HFFc6 (cell line): ENCODE measurements at regions not wholly inside any gene's neighbourhood (a gene's known extent, or its start where the extent isn't known, plus 50 kb on each side); places are given as distances from the start of the nearest gene placed in this dataset.

Source experiments
- DNase-seq: peaks from one replicate; pipeline ENCODE4 v3.0.0-alpha.2; 2018
- H3K27ac Mint-ChIP-seq: 2 replicates; pipeline ENCODE4 v1.8.0; 2020; ENCODE audit warnings: mild to moderate bottlenecking, mixed read lengths
- H3K27me3 Mint-ChIP-seq: 2 replicates; pipeline ENCODE4 v1.8.0; 2021; ENCODE audit warnings: mild to moderate bottlenecking, moderate library complexity, mixed read lengths; ENCODE audit not compliant: insufficient read depth
- H3K36me3 Mint-ChIP-seq: 2 replicates; pipeline ENCODE4 v1.8.0; 2021; ENCODE audit warnings: low read depth, mixed read lengths
- H3K4me1 Mint-ChIP-seq: 2 replicates; pipeline ENCODE4 v1.8.0; 2020; ENCODE audit warnings: low read depth, mixed read lengths
- H3K4me3 Mint-ChIP-seq: 2 replicates; pipeline ENCODE4 v1.8.0; 2020; ENCODE audit warnings: mild to moderate bottlenecking, moderate library complexity, mixed read lengths
- H3K9me3 Mint-ChIP-seq: 2 replicates; pipeline ENCODE4 v1.8.0; 2020; ENCODE audit warnings: mild to moderate bottlenecking, mixed read lengths
- TF ChIP-seq, protein P1 (sequence below): fragments of 200-600 bp; sonication (generic); IDR thresholded peaks from 2 replicates; pipeline ENCODE4 v1.5.0; 2021; ENCODE audit warnings: antibody characterized with exemption, mild to moderate bottlenecking

DNA sequence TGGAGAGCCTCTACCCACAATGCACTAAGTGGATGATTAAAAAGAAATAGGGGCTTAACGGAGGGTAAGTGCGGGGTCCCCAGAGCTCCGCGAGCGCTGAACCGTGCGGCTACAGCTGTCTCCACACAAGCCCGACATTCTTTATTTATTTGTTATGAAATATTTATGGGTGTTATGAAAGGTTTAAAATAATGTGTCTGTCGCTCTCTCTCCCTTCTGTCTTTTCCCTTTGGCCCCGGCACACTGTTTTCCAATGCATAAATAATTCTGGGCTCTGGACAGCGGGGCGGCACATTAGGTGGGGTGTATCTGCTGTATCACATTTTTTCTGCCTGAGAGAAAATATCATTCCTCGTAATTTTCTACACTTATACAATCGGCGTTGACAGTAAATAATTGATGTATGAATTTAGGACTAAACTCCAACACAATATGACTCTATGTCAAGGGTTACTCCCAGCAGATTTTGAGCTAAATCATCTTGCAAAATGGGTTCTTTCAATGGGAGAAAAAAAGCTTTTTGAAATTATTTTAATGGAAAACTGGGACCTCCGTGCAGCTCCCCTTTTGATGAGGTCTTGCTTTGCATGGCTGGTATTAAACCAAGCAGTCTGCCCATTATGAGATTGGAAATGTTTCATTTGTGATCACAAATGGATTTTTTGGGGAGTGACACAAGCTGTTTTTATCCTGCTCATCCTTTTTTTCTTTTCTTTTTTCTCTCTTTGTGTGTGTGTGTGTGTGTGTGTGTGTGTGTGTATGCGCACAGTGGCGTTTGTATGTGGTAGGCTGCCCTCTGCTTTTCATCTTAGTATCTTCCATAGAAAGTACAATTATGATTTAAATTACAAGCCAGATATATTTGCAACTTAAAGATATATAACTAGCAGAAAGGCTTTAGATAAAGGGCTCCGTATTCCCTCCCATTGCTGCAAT is 370.6 kb upstream of the IRX4 start:
- no peaks in the 10 kb centered on the region for H3K4me1 Mint-ChIP-seq
- no peaks in the 10 kb centered on the region for H3K27me3 Mint-ChIP-seq
- peaks cover 58% of the 10 kb centered on the region for H3K9me3 Mint-ChIP-seq
- H3K36me3 Mint-ChIP-seq: peaks cover 5% of the 10 kb centered on the region
- no peak overlapping the region for H3K27ac Mint-ChIP-seq
- no peak for DNase-seq
- H3K4me3 Mint-ChIP-seq: no peak overlapping the region
- TF ChIP-seq, protein P1, sequence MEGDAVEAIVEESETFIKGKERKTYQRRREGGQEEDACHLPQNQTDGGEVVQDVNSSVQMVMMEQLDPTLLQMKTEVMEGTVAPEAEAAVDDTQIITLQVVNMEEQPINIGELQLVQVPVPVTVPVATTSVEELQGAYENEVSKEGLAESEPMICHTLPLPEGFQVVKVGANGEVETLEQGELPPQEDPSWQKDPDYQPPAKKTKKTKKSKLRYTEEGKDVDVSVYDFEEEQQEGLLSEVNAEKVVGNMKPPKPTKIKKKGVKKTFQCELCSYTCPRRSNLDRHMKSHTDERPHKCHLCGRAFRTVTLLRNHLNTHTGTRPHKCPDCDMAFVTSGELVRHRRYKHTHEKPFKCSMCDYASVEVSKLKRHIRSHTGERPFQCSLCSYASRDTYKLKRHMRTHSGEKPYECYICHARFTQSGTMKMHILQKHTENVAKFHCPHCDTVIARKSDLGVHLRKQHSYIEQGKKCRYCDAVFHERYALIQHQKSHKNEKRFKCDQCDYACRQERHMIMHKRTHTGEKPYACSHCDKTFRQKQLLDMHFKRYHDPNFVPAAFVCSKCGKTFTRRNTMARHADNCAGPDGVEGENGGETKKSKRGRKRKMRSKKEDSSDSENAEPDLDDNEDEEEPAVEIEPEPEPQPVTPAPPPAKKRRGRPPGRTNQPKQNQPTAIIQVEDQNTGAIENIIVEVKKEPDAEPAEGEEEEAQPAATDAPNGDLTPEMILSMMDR: no peak

DNA sequence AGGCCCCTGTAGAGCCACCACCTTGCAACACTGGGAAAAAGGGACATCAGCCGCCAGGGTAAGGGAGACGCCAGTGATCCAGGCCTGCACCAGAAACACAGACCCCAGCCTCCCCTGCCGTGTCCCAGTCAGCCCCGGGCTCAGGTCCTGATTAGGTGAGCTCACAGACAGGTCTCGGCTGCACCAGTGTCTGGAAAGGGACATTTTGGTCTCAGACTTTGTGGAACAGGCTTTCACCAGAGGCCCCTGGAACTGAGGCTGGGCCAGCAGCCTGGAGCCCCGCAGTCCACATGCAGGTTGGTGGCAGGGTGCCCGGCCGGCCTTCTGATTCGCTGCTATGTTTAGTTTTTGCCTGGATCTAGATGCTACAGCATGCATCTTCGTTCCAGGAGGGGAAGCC is 369.0 kb upstream of the IRX4 start:
- DNase-seq: no peak
- Mint-ChIP-seq H3K9me3 (peaks cover 49% of the 10 kb centered on the region), H3K27me3 (no peaks in the 10 kb centered on the region), H3K4me3 (no peak overlapping the region), H3K36me3 (peaks cover 5% of the 10 kb centered on the region), H3K4me1 (no peaks in the 10 kb centered on the region), H3K27ac (no peak overlapping the region)
- TF ChIP-seq, protein P1: no peak

DNA sequence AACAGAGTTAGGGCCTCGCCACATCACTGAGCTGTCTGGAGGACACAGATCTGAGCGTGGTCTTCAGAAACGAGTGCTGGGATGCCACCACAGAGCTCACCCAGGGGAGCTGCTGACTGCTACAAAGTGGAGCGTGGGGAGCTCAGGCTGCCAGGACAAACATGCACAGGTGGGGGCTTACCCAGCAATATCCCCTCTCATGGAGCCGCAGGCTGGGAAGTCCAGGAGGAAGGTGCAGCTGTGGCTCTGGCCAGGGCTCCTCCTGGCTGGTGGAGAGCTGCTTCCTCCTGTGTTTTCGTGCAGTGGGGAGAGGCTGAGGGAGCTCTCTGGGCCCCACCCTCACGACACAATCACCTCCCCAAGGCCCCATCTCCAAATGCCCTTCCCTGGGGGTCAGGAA is 368.6 kb upstream of the IRX4 start:
- Mint-ChIP-seq H3K27ac (no peak overlapping the region), H3K4me3 (no peak overlapping the region), H3K9me3 (peaks cover 46% of the 10 kb centered on the region), H3K4me1 (no peaks in the 10 kb centered on the region), H3K27me3 (no peaks in the 10 kb centered on the region), H3K36me3 (peaks cover 5% of the 10 kb centered on the region)
- TF ChIP-seq, protein P1: no peak
- DNase-seq: no peak

DNA sequence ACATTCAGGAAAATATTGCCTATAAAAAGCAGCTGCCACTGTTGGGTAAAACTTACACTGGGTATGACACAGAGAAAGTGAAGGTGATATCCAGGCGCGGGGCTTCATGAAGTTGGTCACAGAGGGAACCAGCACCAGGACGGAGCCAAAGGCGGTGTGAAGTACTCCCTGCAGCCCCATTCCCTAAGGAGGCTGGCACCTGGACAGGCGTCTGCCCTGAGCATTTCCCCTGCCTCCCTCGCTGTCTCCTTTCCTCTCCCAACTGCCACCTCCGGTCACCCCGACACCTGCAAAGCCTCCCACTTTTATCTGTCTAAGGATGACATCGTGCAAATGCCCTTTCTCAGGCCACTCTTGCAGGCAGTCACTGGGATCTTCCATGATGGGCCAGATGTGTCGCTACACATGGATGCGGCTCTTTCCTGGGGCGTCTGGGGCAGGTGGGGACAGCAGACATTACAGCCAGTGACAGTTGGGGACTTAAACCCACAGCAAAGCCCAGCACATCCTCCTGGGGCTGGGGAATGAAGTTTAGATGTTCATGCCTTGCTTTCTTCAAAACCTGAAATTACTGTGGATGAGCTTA is 367.7 kb upstream of the IRX4 start:
- H3K4me1 Mint-ChIP-seq: no peaks in the 10 kb centered on the region
- peaks cover 5% of the 10 kb centered on the region for H3K36me3 Mint-ChIP-seq
- H3K9me3 Mint-ChIP-seq: peaks cover 37% of the 10 kb centered on the region
- H3K27me3 Mint-ChIP-seq: no peaks in the 10 kb centered on the region
- H3K4me3 Mint-ChIP-seq: no peak overlapping the region
- TF ChIP-seq, protein P1: no peak
- no peak for DNase-seq
- no peak overlapping the region for H3K27ac Mint-ChIP-seq

DNA sequence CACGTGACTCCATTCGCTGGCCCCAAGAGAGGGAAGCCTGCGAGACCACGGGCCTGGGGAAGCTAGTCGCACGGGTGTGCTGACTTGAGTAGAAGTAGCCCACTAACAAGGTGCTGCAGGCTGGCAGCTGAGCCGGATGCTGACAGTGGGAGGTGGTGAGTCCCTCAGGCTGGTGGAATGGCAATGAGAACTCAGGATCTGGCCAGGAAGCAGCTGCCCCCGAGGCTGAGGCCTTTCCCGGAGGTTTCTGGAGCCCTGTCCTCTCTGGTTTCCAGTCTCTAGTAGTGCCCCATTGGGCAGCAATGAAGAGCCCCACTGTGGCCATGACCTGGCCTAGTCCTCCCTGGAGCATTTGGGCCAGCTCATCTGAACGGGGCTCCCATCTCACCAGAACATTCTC is 366.7 kb upstream of the IRX4 start:
- no peak overlapping the region for H3K4me3 Mint-ChIP-seq
- peaks cover 39% of the 10 kb centered on the region for H3K9me3 Mint-ChIP-seq
- TF ChIP-seq, protein P1: no peak
- H3K27ac Mint-ChIP-seq: no peak overlapping the region
- H3K27me3 Mint-ChIP-seq: no peaks in the 10 kb centered on the region
- DNase-seq: no peak
- no peaks in the 10 kb centered on the region for H3K4me1 Mint-ChIP-seq
- H3K36me3 Mint-ChIP-seq: peaks cover 5% of the 10 kb centered on the region
